HCT116 (cell line): ENCODE measurements at regions not wholly inside any gene's neighbourhood (a gene's known extent, or its start where the extent isn't known, plus 50 kb on each side); places are given as distances from the start of the nearest gene placed in this dataset.

Experiments
- ATAC-seq: fragments of 200-7000 bp; cut with Tn5 transposase; 2 replicates; pipeline ENCODE4 v1.9.1; 2020; ENCODE audit warnings: mild to moderate bottlenecking, moderate library complexity
- BruUV-seq: library from RNA; stranded (reverse); fragments of 400-500 nt; replicated peaks from 2 replicates; lab custom pipeline; 2021; lab: Mats Ljungman, UMichigan
- CTCF ChIA-PET: fragments of 300-600 bp; sonication (Branson Sonifier 250); formaldehyde crosslinking; loops from one replicate; lab custom pipeline; 2021; ENCODE audit warnings: antibody characterized with exemption; lab: Charles Lee
- POLR2A ChIA-PET: fragments of 300-600, 350-600 bp; sonication (Branson Sonifier 250); formaldehyde crosslinking; loops from one replicate; lab custom pipeline; 2021; ENCODE audit warnings: antibody characterized with exemption; lab: Charles Lee
- RAD21 ChIA-PET, 2 experiments: fragments of 300-600 bp; sonication (Branson Sonifier 250); formaldehyde crosslinking; loops; one replicate each; lab custom pipeline; 2023; ENCODE audit warnings: low total read pairs in 2 of 2; ENCODE audit not compliant: uncharacterized antibody in 2 of 2, unreplicated experiment in 2 of 2, low non-redundant PET in 1 of 2; lab: Charles Lee
- DNase-seq: peaks from one replicate; pipeline ENCODE4 v3.0.0-alpha.2; 2010; ENCODE audit warnings: low read depth, low spot score
- H2AFZ ChIP-seq: fragments of 200-600 bp; shearing (Covaris generic), sonication (generic); 2 replicates; pipeline ENCODE4 v1.6.1; 2017; ENCODE audit warnings: low read depth, mixed run types, mixed read lengths, antibody characterized with exemption, low read length; ENCODE audit not compliant: poor library complexity, severe bottlenecking
- H3K27ac ChIP-seq: 2 replicates; pipeline ENCODE4 v1.5.1; 2012; ENCODE audit warnings: low read depth, low read length
- H3K27me3 ChIP-seq: fragments of 200-600 bp; sonication (generic); 2 replicates; pipeline ENCODE4 v1.6.1; 2016; ENCODE audit warnings: mixed run types, low read length, mixed read lengths; ENCODE audit not compliant: insufficient read depth
- H3K36me3 ChIP-seq, 2 experiments: fragments of 200-500 bp in 1 of 2; fragments of 200-600 bp in 1 of 2; sonication (Bioruptor generic) in 1 of 2; sonication (generic) in 1 of 2; 2 replicates each; pipeline versions ENCODE4 v1.5.1 to v1.6.1; 2014 to 2016; ENCODE audit warnings: low read length in 2 of 2, inconsistent platforms in 1 of 2, mixed read lengths in 1 of 2, mixed run types in 1 of 2; ENCODE audit not compliant: insufficient read depth in 2 of 2, control insufficient read depth in 1 of 2
- H3K4me1 ChIP-seq, 2 experiments: fragments of 200-600 bp in 1 of 2; sonication (generic) in 1 of 2; 2 replicates each; pipeline versions ENCODE4 v1.5.1 to v1.6.1; 2012 to 2017; ENCODE audit warnings: low read length in 2 of 2, inconsistent platforms in 1 of 2, mild to moderate bottlenecking in 1 of 2, mixed read lengths in 1 of 2, mixed run types in 1 of 2, moderate library complexity in 1 of 2; ENCODE audit not compliant: insufficient read depth in 2 of 2, control insufficient read depth in 1 of 2
- H3K4me2 ChIP-seq: fragments of 200-600 bp; sonication (generic); 2 replicates; pipeline ENCODE4 v1.6.1; 2017; ENCODE audit warnings: mixed run types, low read length, mixed read lengths
- H3K4me3 ChIP-seq, 2 experiments: fragments of 200-600 bp in 1 of 2; sonication (generic) in 1 of 2; replicated peaks in 1 of 2; 2 replicates each; pipeline ENCODE4 v1.5.1; 2011 to 2016; ENCODE audit warnings: low read length in 2 of 2, control low read depth in 1 of 2, low read depth in 1 of 2, mild to moderate bottlenecking in 1 of 2, mixed read lengths in 1 of 2, mixed run types in 1 of 2
- H3K79me2 ChIP-seq: fragments of 200-600 bp; sonication (generic); 2 replicates; pipeline ENCODE4 v1.6.1; 2017; ENCODE audit warnings: mild to moderate bottlenecking, mixed run types, low read length, moderate library complexity, mixed read lengths; ENCODE audit not compliant: insufficient read depth
- H3K9ac ChIP-seq: fragments of 200-600 bp; sonication (generic); 2 replicates; pipeline ENCODE4 v1.6.1; 2016; ENCODE audit warnings: low read length, mixed read lengths
- H3K9me2 ChIP-seq: fragments of 200-600 bp; sonication (generic), shearing (Covaris generic); 2 replicates; pipeline ENCODE4 v1.6.1; 2017; ENCODE audit warnings: mixed run types, mild to moderate bottlenecking, moderate library complexity; ENCODE audit not compliant: insufficient read depth
- H3K9me3 ChIP-seq, 2 experiments: fragments of 200-500 bp in 1 of 2; fragments of 200-600 bp in 1 of 2; sonication (Bioruptor generic) in 1 of 2; sonication (generic) in 1 of 2; 2 replicates each; pipeline ENCODE4 v1.6.1; 2014 to 2017; ENCODE audit warnings: low read length in 2 of 2, mixed read lengths in 2 of 2, inconsistent platforms in 1 of 2, low read depth in 1 of 2, mild to moderate bottlenecking in 1 of 2, mixed run types in 1 of 2, moderate library complexity in 1 of 2; ENCODE audit not compliant: control insufficient read depth in 1 of 2, insufficient read depth in 1 of 2
- H4K20me1 ChIP-seq: fragments of 200-600 bp; sonication (generic), shearing (Covaris generic); 2 replicates; pipeline ENCODE4 v1.6.1; 2017; ENCODE audit warnings: mixed run types, mild to moderate bottlenecking, moderate library complexity; ENCODE audit not compliant: insufficient read depth
- ATF3 ChIP-seq: IDR thresholded peaks from 2 replicates; pipeline ENCODE4 v1.6.1; 2012
- CBX3 ChIP-seq: IDR thresholded peaks from 2 replicates; pipeline ENCODE4 v1.6.1; 2012; ENCODE audit warnings: low read depth
- CEBPB ChIP-seq: IDR thresholded peaks from 2 replicates; pipeline ENCODE4 v1.6.1; 2012; ENCODE audit warnings: low read depth
- EGR1 ChIP-seq: IDR thresholded peaks from 2 replicates; pipeline ENCODE4 v1.6.1; 2012; ENCODE audit warnings: low read depth
- ELF1 ChIP-seq: IDR thresholded peaks from 2 replicates; pipeline ENCODE4 v1.6.1; 2012; ENCODE audit warnings: low read depth, borderline replicate concordance
- EZH2 ChIP-seq: fragments of 200-600 bp; sonication (generic); IDR thresholded peaks from 2 replicates; pipeline ENCODE4 v1.6.1; 2017; ENCODE audit warnings: antibody characterized with exemption, mixed run types
- FOSL1 ChIP-seq: IDR thresholded peaks from 2 replicates; pipeline ENCODE4 v1.6.1; 2012; ENCODE audit warnings: low read depth
- JUND ChIP-seq: IDR thresholded peaks from 2 replicates; pipeline ENCODE4 v1.6.1; 2012
- POLR2A ChIP-seq: IDR thresholded peaks from 2 replicates; pipeline ENCODE4 v1.7.0; 2011; ENCODE audit warnings: borderline replicate concordance; ENCODE audit not compliant: insufficient read depth, insufficient read length; ENCODE audit errors: extremely low read depth
- POLR2AphosphoS5 ChIP-seq: IDR thresholded peaks from 2 replicates; pipeline ENCODE4 v1.6.1; 2011; ENCODE audit warnings: mild to moderate bottlenecking, low read depth, low read length, moderate library complexity
- RAD21 ChIP-seq: IDR thresholded peaks from 2 replicates; pipeline ENCODE4 v1.6.1; 2012; ENCODE audit warnings: low read depth, mild to moderate bottlenecking
- SP1 ChIP-seq: IDR thresholded peaks from 2 replicates; pipeline ENCODE4 v1.6.1; 2012; ENCODE audit warnings: low read depth
- SRF ChIP-seq: IDR thresholded peaks from 2 replicates; pipeline ENCODE4 v1.6.1; 2012; ENCODE audit warnings: low read depth
- TCF7L2 ChIP-seq: IDR thresholded peaks from 2 replicates; pipeline ENCODE4 v1.7.0; 2011; ENCODE audit warnings: borderline replicate concordance, inconsistent platforms; ENCODE audit not compliant: insufficient read depth, insufficient read length; ENCODE audit errors: extremely low read depth
- ZBTB33 ChIP-seq: IDR thresholded peaks from 2 replicates; pipeline ENCODE4 v1.6.1; 2011; ENCODE audit warnings: mild to moderate bottlenecking, low read length, moderate library complexity; ENCODE audit not compliant: insufficient replicate concordance; ENCODE audit errors: extremely low read depth
- ZFX ChIP-seq: fragments of 450-650 bp; IDR thresholded peaks from 2 replicates; pipeline ENCODE4 v1.6.1; 2017
- ZNF274 ChIP-seq: fragments of 200-500 bp; sonication (Bioruptor generic); IDR thresholded peaks from 2 replicates; pipeline ENCODE4 v1.6.1; 2014; ENCODE audit warnings: mild to moderate bottlenecking, low read depth, low read length, inconsistent platforms
- intact Hi-C: fragments of 100-400 bp; cut with micrococcal nuclease; formaldehyde crosslinking; loops from 2 replicates; pipeline ENCODE4 v1.10.0; 2022

GRCh38 chr16:22711847-22712246 is 102.1 kb upstream of the HS3ST2 start:
- H3K9me2 ChIP-seq: no peaks in the 10 kb centered on the region
- no peaks in the 10 kb centered on the region for H3K4me1 ChIP-seq
- POLR2A ChIA-PET: no interaction called here
- H3K4me3 ChIP-seq: no peak overlapping the region
- no peaks in the 10 kb centered on the region for H3K79me2 ChIP-seq
- H3K27ac ChIP-seq: no peak overlapping the region
- intact Hi-C loops: no loop called here
- ATAC-seq (no peak), DNase-seq (no peak)
- CTCF ChIA-PET: no interaction called here
- RAD21 ChIA-PET: no interaction called here
- no peaks in the 10 kb centered on the region for H4K20me1 ChIP-seq
- no peak overlapping the region for H3K4me2 ChIP-seq
- H3K36me3 ChIP-seq: no peaks in the 10 kb centered on the region
- no peak for TF ChIP-seq FOSL1
- TF ChIP-seq ZBTB33: no peak
- TF ChIP-seq SRF: no peak
- TF ChIP-seq ATF3: no peak
- no peak for TF ChIP-seq RAD21
- no peak for TF ChIP-seq SP1
- no peak for TF ChIP-seq POLR2A
- no peak for TF ChIP-seq EZH2
- no peak for TF ChIP-seq EGR1
- no peak for TF ChIP-seq JUND
- TF ChIP-seq CBX3: no peak
- TF ChIP-seq ZNF274: no peak
- TF ChIP-seq TCF7L2: no peak
- no peak for TF ChIP-seq POLR2AphosphoS5
- TF ChIP-seq ELF1: no peak
- no peak for TF ChIP-seq ZFX
- no peak for TF ChIP-seq CEBPB
- H2AFZ ChIP-seq: no peak overlapping the region
- H3K9me3 ChIP-seq: peaks cover 0 to 7% of the 10 kb centered on the region in 2 experiments; a peak in 1 of 4 replicates
- BruUV-seq: no TSS peak
- H3K9ac ChIP-seq: no peak overlapping the region
- peaks cover 20% of the 10 kb centered on the region; the same call in 1 of the 2 replicates for H3K27me3 ChIP-seq
